ENCODE measurements at regions not wholly inside any gene's neighbourhood (a gene's known extent, or its start where the extent isn't known, plus 50 kb on each side); places are given as distances from the start of the nearest gene placed in this dataset.
A peak's percentile ranks its signal among the peaks of the same experiment; 100 is the strongest.

- ATAC-seq: no peak
- intact Hi-C loops (cut with DNase I): no loop called here
- no peak for DNase-seq
Observed at GRCh38 chr5:67453111-67453905, 256.7 kb upstream of the CD180 start.

DNA sequence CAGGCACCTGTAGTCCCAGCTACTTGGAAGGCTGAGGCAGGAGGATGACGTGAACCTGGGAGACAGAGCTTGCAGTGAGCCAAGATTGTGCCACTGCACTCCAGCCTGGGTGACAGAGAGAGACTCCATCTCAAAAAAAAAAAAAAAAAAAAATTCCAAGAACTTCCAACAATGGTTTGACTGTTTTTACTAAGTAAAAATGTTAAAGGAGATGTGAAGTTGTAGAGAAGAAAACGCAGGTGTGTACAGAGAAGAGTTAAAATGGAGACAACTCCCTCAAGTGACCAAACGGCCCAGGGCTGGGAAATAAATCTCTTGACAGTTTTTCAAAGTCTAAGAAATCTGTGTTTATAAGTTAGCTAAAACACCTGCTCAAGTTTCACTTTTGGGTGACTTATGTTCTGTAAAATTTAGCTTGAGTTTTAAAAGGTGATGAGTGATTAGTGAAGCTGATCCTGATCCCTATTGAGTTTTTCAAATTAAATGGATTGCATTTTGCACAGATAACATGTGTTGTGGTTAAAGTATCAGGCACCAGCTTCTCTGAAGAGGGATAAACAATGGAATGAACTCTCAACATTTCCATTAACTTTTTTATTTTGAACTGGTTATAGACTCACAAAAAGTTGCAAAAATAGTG lies 255.2 kb upstream of the CD180 start:
- ATAC-seq (no peak), DNase-seq (no peak)
- intact Hi-C loops (cut with DNase I): no loop called here

DNA sequence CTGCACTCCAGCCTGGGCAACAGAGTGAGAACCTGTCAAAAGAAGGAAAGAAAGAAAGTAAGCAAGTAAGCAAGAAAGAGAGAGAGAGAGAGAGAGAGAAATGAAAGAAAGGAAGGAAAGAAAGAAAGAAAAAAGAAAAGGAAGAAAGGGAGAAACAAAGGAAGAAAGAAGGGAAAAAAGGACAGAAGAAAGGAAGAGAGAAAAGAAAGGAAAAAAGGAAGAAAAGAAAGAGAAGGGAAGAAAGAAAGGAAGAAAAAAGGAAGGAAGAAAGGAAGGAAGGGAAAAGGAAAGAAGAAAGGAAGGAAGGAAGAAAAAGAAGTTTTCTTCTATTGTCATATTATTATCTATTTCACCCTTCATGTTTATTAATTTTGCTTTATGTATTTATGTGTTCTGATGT lies 251.1 kb upstream of the CD180 start:
- intact Hi-C loops (cut with DNase I): no loop called here
- ATAC-seq (no peak), DNase-seq (no peak)

DNA sequence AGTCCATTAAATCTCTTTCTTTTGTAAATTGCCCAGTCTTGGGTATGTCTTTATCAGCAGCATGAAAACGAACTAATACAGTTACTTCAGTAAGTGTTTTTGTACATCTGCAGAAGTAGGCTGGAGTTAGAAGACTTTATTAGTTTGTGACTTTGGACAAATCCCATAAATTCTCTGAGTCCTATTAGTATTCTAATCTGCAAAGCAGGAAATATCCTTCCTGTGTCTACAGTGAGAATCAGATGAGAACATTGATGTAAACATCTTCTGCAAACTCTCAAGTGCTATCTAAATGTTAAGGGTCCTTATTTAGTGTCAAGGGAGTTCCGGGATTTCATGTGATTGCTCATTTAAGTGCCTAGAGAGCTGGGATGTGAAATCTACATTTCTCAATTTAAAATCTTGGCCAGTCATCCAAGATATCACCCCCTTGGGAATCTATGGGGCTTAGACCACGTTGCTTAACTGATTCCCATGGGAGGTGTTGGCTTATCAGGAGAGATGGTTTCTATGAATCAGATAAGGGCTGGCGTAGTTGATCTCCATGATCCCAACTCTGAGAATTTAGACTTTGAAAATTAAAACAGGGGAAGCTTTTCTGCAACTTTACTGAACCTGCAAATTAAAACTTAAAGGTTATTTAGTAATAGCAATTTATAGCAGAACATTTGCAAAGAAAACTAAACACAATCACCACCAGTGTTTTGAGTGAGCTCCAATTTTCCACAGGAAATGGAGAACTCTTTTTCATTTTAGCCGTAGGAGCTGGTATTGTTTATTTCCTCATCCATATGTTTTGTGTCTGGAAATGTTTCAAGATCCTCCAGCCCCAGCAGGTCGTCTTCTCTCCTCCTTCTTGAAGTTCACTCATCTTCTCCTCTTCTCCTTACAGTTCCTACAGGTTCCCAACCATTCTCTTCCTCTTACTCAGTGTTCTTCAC lies 241.6 kb upstream of the CD180 start:
- intact Hi-C loops (cut with DNase I): no loop called here
- DNase-seq (no peak), ATAC-seq (peak in 1 of 2 donors; percentile 27)

DNA sequence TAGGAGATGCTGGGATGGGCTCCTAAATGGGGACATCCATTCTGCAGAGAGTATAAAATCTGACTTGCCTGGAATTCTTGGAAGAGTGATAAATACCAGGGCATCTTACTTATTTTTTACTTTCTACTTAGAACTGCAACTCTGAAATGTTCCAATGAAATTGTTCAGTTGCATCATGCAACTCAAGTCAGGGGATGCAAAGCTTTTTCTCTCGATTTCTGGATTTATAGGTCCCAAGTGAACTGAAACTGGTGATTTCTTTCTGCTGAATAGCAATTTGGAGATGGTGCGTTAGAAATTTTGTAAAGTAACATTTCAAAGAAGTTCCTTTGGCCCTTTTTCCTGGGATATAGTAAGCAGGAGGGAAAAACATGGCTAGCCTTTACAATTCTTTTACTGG lies 238.4 kb upstream of the CD180 start:
- ATAC-seq (no peak), DNase-seq (no peak)
- intact Hi-C loops (cut with DNase I): no loop called here

DNA sequence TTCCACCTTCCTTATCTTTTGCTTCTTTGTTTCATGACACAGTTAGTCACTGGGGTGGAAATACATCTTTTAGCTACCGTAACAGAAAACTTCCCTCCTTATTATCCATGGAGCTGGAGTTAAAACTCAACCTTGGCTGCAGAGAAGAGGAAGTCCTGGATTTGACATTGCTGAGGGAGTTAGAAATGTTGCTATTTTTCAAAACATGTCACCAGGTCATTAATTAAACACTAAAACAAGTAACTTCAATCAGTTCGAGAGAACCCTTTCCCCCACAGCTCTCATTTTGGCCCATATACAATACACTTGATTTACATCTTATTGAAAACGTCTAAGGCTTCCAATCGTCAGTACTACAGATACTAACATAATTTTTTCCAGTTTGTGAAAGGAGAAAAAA lies 237.9 kb upstream of the CD180 start:
- intact Hi-C loops (cut with DNase I): no loop called here
- no peak for DNase-seq
- no peak for ATAC-seq

- intact Hi-C loops (cut with DNase I): no loop called here
- no peak for ATAC-seq
- no peak for DNase-seq
Observed at GRCh38 chr5:67432606-67433005, 236.0 kb upstream of the CD180 start.

DNA sequence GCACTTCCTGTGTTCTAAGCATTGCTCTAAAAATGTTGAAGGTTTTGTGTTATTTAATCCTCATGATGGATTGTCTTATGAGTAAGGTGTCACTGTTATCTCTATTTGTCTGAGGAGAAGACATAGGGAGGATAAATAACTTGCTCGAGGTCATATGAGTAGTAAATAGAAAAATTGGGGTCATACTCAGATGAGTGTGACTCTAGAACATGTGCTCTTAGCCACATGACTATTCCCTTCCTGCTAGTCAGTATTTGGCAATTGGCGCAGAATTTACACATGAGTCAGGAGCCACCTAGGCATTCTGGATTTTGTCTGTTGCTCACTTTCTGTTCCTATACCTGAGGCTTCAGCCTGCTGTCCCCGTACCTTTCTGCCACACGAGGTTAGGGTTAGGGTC lies 234.6 kb upstream of the CD180 start:
- intact Hi-C loops (cut with DNase I): no loop called here
- DNase-seq (no peak), ATAC-seq (peak in 1 of 2 donors; percentile 53)

- DNase-seq (no peak), ATAC-seq (no peak)
- intact Hi-C loops (cut with DNase I): no loop called here
Observed at GRCh38 chr5:67427850-67428298, 231.3 kb upstream of the CD180 start.

DNA sequence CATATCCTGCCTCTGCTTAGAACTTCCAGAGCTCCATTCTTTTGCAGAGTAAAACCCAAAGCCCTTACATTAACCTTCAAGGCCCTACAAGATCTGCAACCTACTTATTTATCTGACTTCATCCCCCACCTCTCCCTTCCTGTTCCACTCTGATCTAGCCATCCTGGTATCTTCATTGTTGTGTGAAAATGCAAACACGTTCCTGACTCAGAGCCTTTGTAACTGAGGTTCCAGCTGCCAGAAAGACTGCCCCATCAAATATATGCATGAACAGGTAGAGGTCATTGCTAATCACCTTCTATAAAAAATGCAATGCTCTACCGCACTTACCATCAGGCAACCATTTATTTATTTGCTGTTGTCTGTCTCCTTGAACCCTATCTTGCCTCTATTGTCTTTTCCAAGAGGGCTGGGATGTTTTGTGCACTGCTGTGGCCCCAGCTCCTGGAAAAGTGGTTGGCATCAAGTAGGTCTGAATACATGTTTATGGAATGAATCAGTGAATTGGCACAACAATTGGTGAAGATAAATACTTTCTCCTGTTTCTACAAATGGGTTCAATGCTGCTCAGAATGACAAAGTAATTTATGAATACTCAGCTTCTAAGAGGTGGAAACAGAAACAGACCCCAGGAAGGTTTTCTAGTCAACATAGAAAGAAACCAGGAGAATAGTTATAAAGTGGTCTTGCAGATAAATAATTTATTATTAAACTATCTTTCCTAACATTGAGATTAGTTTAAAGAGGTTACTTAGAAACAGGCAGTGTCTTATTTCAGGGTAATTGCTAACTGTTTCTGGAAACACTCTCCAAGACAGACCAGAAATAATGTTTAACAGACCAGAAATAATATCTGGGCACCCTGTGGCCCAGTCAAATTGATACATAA lies 230.6 kb upstream of the CD180 start:
- intact Hi-C loops (cut with DNase I): no loop called here
- no peak for DNase-seq
- no peak for ATAC-seq

GRCh38 chr5:67425514-67425913 lies 228.9 kb upstream of the CD180 start:
- intact Hi-C loops (cut with DNase I): no loop called here
- ATAC-seq (no peak), DNase-seq (no peak)

- DNase-seq: no peak
- intact Hi-C loops (cut with DNase I): no loop called here
- ATAC-seq: no peak
Observed at GRCh38 chr5:67417839-67418238, 221.2 kb upstream of the CD180 start.

DNA sequence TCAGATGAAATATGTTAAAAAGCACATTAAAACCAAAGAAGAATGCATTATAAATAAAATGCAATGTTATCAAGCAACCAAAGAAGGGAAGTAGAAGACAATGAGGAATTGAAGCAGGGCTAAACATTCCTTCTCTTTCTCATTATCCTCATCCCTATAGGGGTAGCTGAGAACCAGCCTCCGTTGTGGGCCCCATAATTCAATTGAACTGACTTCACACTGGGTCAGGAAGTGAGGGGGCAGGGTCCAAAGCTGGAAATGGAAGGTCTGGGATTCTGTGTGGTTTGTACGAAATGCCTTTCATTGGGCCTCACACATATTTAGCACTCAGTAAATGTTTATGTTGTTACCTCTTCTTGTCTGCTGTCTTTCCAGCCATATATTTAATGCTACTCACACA lies 220.4 kb upstream of the CD180 start:
- no peak for DNase-seq
- intact Hi-C loops (cut with DNase I): no loop called here
- no peak for ATAC-seq

GRCh38 chr5:67416133-67416937 lies 219.7 kb upstream of the CD180 start:
- DNase-seq: no peak
- ATAC-seq: no peak
- intact Hi-C loops (cut with DNase I): no loop called here

DNA sequence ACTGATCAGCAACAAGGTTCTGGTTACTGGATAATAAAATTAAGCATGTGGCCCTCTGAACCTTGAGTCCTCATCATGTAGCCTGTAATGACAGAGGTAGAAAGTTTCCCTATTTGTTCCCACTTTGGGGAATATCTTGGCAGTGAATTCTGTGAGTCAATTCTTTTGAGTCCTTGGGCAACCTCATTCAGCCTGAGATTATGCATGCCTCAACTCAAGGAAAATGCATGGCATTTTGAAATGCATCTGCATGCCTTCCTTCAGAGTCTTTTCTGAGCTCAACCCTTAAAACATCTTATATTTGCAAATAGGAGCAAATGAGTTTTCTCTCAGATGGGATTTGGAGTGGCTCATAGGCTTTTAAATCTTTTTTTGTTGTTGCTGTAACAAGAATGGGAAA lies 218.1 kb upstream of the CD180 start:
- intact Hi-C loops (cut with DNase I): no loop called here
- DNase-seq (no peak), ATAC-seq (no peak)

DNA sequence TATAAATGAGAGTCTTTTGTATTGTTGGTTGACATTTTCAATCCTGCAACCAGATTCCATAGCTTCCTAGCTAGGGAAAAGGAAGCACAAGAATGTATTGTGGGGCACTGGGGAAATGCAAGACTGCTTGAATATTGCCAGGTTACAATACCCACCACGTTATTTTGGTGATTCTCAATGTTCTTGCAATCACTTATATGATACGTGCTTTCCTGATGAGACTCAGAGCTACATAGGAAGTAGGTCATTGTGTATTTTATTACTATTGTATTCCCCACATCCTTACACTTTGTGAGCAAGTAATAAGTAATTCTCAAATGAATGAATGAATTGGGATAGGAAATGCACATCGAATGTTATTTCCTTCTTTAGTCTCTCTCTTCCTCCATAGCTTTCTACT lies 217.1 kb upstream of the CD180 start:
- DNase-seq (no peak), ATAC-seq (no peak)
- intact Hi-C loops (cut with DNase I): no loop called here

DNA sequence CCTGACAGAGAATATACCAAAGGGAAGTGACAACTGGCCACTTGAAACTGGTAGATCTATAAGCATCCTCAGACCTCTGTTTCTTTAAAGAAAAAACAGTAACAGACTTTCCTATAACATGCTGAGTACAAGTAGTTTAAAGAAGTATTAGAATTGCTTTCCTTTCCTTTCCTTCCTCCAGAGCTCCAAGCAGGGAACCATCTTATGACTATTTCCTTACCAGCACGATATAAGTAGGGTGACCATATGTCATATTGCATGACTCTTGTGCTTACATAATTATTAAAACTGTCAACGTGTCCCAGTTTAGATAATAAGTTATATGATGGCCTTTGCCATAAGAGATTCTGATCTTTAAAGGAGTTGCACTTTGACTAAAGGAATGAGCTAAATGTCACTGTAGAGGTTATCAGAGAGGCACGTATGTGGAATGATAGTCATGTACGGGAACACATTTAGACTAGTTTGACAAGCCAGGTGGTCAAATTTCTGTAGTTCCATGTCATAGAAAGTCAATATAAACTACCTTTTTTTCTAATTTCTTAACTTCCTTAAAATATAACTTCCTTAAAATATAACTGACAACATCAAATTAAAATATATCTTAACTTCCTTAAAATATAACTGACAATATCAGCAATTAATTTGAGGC lies 212.7 kb upstream of the CD180 start:
- intact Hi-C loops (cut with DNase I): no loop called here
- no peak for ATAC-seq
- DNase-seq: no peak

DNA sequence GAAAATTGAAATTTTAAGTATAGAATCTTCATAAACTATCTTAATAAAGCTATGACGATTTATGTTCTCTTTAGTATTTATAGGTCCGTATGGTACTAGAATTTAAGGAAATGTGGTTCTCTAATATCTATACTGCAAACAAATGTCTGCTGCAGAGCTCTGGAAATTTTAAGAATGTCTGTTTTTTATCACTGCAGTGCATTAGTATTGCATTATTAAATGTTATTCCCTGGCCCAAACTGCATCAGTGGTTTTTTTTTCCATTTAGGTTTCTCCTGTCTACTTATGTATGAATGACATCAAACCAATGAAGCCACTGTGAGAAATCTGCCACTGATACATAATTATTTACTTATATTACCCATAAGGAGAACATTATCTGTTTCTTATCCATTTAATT lies 211.4 kb upstream of the CD180 start:
- intact Hi-C loops (cut with DNase I): no loop called here
- DNase-seq (no peak), ATAC-seq (no peak)
